HG02884 (cell line): ENCODE measurements at regions not wholly inside any gene's neighbourhood (a gene's known extent, or its start where the extent isn't known, plus 50 kb on each side); places are given as distances from the start of the nearest gene placed in this dataset.
"Not testable (repeated sequence)": the region's sequence is repeated elsewhere in the genome, so short reads cannot be mapped to it uniquely, and the experiment has no call there.

Experiments used
- ATAC-seq: cut with Tn5 transposase; IDR thresholded peaks from one replicate; pipeline ENCODE4 v1.9.1; 2021; ENCODE audit warnings: mild to moderate bottlenecking, moderate library complexity; ENCODE audit not compliant: unreplicated experiment

GRCh38 chr6:167748458-167749379, 78.0 kb upstream of the AFDN start:
- no peak for ATAC-seq

- no peak for ATAC-seq
These were observed 75.8 kb upstream of the AFDN start for GRCh38 chr6:167750956-167751358.

GRCh38 chr6:167751579-167752115, 75.1 kb upstream of the AFDN start:
- no peak for ATAC-seq

DNA sequence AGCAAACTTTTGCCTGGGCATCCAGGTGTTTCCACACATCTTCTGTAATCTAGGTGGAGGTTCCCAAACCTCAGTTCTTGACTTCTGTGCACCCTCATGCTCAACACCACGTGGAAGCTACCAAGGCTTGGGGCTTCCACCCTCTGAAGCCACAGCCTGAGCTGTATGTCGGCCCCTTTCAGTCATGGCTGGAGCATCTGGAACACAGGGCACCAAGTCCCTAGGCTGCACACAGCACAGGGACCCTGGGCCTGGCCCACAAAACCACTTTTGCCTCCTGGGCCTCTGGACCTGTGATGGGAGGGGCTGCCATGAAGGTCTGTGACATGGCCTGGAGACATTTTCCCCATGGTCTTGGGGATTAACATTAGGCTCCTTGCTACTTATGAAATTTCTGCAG, 73.4 kb upstream of the AFDN start:
- ATAC-seq, result not testable (repeated sequence)

DNA sequence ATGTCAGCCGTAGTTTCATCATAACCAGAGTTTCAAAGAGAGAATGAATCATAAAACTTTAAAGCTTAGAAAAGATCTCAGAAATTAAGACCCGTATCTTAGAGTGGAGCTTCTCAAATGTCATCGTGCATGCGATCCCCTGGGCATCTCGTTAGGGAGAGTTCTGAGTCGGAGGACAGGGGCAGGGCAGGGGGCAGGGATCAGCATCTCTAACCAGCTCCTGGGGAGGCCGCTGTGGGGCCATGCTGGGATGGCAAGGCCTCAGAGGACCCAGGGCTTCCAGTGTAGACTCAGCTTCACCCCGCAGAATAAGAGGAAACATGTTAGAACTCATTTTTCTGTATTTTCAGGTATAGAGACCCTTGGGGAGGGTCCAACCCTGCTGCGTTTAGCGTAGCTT, 72.0 kb upstream of the AFDN start:
- no peak for ATAC-seq

- no peak for ATAC-seq
These were observed 71.2 kb upstream of the AFDN start for GRCh38 chr6:167755461-167755860.

GRCh38 chr6:167756597-167756996, 70.1 kb upstream of the AFDN start:
- no peak for ATAC-seq

DNA sequence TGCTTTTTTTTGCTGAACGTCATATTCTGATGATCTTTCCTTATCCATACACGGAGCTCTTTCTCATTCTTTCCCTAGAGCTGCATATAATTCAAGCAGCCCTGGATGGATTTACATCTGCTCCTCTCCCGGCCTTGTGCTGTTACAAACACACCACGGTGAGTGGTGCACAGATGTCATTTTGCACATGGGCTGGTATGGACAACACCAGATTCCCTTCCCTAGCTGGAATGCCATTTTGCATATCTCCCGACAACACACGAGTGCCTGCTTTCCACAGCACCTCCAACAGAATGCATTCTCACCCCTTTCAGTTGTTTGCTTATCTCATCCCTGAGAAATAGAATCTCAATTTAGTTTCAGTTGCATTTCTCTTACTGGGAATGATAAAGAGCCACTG, 69.5 kb upstream of the AFDN start:
- no peak for ATAC-seq

DNA sequence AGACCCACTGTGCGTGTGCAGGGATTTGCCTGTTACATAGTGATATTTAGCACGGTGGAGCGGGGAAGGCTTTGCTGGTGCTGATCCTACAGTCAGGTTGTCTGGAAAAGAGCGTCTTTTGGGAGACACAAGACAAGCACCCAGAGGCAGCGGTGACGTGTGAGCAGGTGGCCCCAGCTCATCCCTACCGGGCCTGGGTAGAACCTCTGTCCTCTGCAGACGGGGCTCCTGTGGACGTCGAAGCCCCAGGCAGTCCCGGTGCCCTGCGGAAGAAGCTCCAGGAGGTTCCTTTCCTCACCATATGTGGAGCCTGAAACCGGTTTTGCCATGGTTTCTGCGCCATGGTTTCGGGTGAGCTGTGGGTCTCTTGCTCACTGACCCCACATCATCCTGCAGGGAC, 68.9 kb upstream of the AFDN start:
- no peak for ATAC-seq

DNA sequence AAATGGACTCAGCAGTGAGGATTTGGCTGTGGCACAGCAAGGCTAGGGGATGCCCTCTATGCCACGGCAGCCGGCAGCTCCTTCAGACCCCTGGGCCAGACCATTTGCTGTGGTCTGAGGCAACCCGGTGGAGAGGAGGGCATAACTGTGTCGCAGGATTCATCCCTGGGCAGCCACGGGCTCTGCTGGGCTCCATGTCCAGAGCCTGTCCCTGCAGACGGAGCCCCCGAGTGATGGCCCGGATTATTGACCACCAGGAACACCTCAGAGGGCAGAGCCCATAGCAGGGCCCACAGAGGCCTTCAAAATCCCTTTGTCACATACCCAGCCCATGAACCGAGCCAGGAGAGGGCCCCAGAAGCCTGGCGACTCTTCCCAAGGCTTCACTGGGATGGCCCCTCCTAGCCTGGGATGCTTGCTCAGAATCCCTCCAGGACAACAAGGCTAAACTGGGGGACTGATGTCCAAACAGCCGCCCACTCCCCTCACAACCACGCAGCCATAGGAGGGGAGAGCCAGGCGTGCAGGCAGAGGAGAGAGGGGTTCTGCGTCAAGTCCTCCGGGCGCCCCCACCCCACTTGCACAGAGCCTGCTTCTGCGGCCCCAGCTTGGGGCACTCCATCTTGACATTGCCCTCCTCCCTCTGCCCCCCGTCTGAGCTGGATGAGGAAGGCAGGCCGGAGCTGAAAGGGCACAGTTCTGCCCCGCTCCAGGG, 68.2 kb upstream of the AFDN start:
- ATAC-seq, result no peak

GRCh38 chr6:167759206-167759605, 67.5 kb upstream of the AFDN start:
- ATAC-seq, result no peak

GRCh38 chr6:167759912-167760311, 66.8 kb upstream of the AFDN start:
- no peak for ATAC-seq

DNA sequence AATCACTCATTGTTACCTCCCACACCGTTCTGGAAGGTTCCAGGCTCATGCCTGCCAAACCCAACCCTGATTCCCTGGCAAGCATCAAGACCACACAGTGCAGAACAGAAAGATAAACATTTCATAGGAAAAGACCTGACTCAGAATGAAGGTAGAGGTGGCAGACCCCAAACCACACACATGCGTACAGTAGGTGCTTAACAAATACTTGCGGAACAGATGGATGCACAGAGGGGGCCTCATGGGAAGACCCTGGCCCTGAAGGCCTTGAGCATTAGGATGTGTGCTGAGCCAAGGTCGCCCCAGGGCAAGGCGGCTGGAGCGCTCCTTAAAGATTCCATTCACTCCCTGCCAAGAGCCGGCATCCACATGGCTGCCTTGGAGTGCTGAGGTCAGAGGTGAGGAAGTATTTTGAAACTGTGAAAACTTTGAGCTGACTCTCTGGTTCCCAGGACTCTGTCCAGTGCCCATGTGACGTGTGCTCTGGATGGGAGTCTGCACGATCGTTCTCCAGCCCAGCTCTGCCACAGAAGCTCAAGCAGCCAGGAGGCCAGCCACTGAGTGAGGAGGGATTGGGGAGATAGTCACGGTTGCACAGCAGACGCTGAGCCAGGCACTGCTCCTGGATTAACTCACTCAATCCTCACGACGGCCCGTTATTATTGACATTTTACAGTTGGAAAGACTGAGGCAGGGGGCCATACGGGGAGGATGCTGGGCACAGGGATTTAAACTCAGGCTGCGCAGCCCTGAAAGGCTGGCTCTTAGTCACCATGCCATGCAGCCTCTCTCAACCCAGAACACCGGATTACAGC, 65.5 kb upstream of the AFDN start:
- no peak for ATAC-seq

- no peak for ATAC-seq
These were observed 64.9 kb upstream of the AFDN start for GRCh38 chr6:167761794-167762258.

- ATAC-seq, result no peak
These were observed 64.3 kb upstream of the AFDN start for GRCh38 chr6:167762259-167762962.

GRCh38 chr6:167763056-167763944, 63.4 kb upstream of the AFDN start:
- no peak for ATAC-seq

DNA sequence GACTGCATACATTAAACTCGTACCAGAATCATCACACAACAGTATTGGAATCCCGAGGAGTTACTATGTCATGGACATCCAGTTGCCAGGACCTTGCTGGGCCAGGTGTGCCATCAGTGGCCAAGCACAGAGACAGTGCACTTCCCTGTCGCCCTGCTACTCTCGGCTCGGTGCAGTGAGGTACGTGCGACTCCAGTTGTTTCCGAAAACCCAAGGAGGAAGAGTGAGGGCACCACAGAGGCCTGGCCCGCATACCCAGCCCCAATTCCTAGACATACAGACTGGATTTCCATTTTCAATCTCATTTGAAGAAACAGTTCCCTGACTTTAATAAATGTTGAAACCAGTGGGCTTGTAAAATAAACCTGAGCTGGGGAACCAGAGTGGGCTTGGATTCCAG, 62.5 kb upstream of the AFDN start:
- no peak for ATAC-seq

DNA sequence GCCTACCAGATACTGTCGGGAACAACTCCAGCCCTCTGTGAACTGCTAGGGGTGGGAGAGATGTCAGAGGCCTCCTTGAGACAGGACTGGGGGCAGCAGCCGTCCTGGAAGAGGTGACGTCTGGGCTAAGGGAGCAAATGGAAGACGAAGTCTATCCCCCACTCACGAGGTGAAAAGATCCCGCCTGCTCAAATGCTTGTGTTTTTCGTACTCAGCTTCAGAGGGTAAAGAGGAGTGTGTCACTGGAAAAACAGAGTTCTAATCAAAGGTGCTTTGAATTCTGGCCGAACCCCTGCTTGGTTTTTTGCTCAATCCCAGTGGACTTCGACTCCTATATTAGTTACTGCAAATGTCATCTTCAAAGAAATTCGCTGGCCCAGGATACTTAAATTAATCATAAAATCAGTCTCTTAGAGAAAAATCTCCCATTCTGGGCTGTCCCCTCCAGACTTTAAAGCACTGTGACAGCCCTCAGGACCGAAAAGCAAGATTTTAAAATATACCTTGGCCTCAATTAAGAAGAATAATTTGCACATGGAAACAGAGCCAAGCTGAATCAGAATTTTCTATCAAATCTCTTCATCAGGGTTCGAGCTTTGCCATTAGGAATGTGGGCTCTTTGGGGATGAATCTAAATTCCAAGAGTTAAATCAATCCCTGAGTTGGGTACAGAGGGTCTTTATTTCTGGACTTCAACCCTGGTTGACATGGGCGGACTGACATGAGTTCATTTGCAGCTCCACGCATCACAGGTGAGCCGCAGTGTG, 61.8 kb upstream of the AFDN start:
- no peak for ATAC-seq
